Hepatocyte (in vitro differentiated cells): ENCODE measurements at regions not wholly inside any gene's neighbourhood (a gene's known extent, or its start where the extent isn't known, plus 50 kb on each side); places are given as distances from the start of the nearest gene placed in this dataset.

ENCODE experiments used
- CTCF ChIP-seq: fragments of 200-600 bp; sonication (generic); IDR thresholded peaks from 2 replicates; pipeline ENCODE4 v1.5.1; 2016; ENCODE audit warnings: antibody characterized with exemption, mild to moderate bottlenecking; ENCODE audit not compliant: poor library complexity
- EZH2phosphoT487 ChIP-seq: fragments of 200-600 bp; sonication (generic); IDR thresholded peaks from one replicate; pipeline ENCODE4 v1.6.1; 2018; ENCODE audit warnings: antibody characterized with exemption, mild to moderate bottlenecking, low read depth, moderate library complexity; ENCODE audit not compliant: unreplicated experiment, severe bottlenecking

GRCh38 chr11:92391364-92391763 is 166.7 kb downstream of the FAT3 start:
- TF ChIP-seq CTCF (no peak), EZH2phosphoT487 (no peak)
